Psoas muscle (tissue), 7 donors: ENCODE measurements at regions not wholly inside any gene's neighbourhood (a gene's known extent, or its start where the extent isn't known, plus 50 kb on each side); places are given as distances from the start of the nearest gene placed in this dataset.

Experiments used
- ATAC-seq, 4 donors: fragments of 200-7000 bp; cut with Tn5 transposase; one replicate each; pipeline ENCODE4 v1.9.1; 2020; ENCODE audit warnings: moderate library complexity in 3 of 4, mild to moderate bottlenecking in 2 of 4
- DNase-seq, 2 donors: peaks; one replicate each; pipeline ENCODE4 v3.0.0-alpha.2; 2020
- H3K27ac ChIP-seq: fragments of 200-600 bp; one replicate; pipeline ENCODE4 v1.8.0; 2022
- H3K27me3 ChIP-seq, 3 donors: fragments of 200-600 bp in 1 of 3; one replicate each; pipeline versions ENCODE4 v1.6.1 to v1.8.0; 2013 to 2022; ENCODE audit warnings: low read length in 2 of 3, mild to moderate bottlenecking in 2 of 3, moderate library complexity in 1 of 3; ENCODE audit not compliant: insufficient read depth in 3 of 3
- H3K36me3 ChIP-seq, 2 donors: fragments of 200-600 bp in 1 of 2; one replicate each; pipeline versions ENCODE4 v1.6.1 to v1.8.0; 2013 to 2022; ENCODE audit warnings: low read depth in 1 of 2, mild to moderate bottlenecking in 1 of 2, moderate library complexity in 1 of 2; ENCODE audit not compliant: insufficient read depth in 1 of 2
- H3K4me1 ChIP-seq: fragments of 200-600 bp; one replicate; pipeline ENCODE4 v1.8.0; 2022
- H3K4me3 ChIP-seq: fragments of 200-600 bp; one replicate; pipeline ENCODE4 v1.8.0; 2022; ENCODE audit warnings: mild to moderate bottlenecking
- H3K9me3 ChIP-seq: fragments of 200-600 bp; one replicate; pipeline ENCODE4 v1.8.0; 2022
- CTCF ChIP-seq: fragments of 200-600 bp; IDR thresholded peaks from one replicate; pipeline ENCODE4 v1.8.0; 2022; ENCODE audit warnings: antibody characterized with exemption
- WGBS, 3 donors: extraction: QIAGEN DNeasy Blood & Tissue Kit; methylation state at CpG; one replicate each; pipeline versions ENCODE4 v1.1.6 to v1.1.7; 2013; 5-methylcytosine and 5-hydroxymethylcytosine counted together
- intact Hi-C, 2 donors: fragments of 100-400 bp; cut with DNase I; formaldehyde crosslinking; loops; one replicate each; pipeline versions ENCODE4 v1.11.0 to v1.14.2; 2022
- donor health status: healthy with polysubstance abuse.
- donor health status: DM: no; HTN: no; CAD: no; lungs with moderate emphysema.
- donor health status: Bipolar disorder and iron deficiency.
- donor health status: healthy.
- donor health status: DM: yes; HTN: yes; CAD: no.
- donor health status: DM: no; HTN: no; CAD: no.
- donor health status: DM: yes; HTN: yes; CAD: no.

- H3K9me3 ChIP-seq = no peaks in the 10 kb centered on the region
- no peak for ATAC-seq
- no peak for DNase-seq
- peaks cover 34% of the 10 kb centered on the region for H3K4me1 ChIP-seq
- TF ChIP-seq CTCF = no peak
- H3K4me3 ChIP-seq = no peak overlapping the region
- no peaks in the 10 kb centered on the region for H3K36me3 ChIP-seq
- H3K27me3 ChIP-seq = no peaks in the 10 kb centered on the region
- intact Hi-C loops = no loop called here
- peak overlapping the region; percentile 66 for H3K27ac ChIP-seq
- WGBS, 3 donors = 77 to 84% (median 79%) methylated on average over 7 of the region's 7 CpGs
These were observed 398.2 kb upstream of the TPM1 start for GRCh38 chr15:62644216-62644888.

DNA sequence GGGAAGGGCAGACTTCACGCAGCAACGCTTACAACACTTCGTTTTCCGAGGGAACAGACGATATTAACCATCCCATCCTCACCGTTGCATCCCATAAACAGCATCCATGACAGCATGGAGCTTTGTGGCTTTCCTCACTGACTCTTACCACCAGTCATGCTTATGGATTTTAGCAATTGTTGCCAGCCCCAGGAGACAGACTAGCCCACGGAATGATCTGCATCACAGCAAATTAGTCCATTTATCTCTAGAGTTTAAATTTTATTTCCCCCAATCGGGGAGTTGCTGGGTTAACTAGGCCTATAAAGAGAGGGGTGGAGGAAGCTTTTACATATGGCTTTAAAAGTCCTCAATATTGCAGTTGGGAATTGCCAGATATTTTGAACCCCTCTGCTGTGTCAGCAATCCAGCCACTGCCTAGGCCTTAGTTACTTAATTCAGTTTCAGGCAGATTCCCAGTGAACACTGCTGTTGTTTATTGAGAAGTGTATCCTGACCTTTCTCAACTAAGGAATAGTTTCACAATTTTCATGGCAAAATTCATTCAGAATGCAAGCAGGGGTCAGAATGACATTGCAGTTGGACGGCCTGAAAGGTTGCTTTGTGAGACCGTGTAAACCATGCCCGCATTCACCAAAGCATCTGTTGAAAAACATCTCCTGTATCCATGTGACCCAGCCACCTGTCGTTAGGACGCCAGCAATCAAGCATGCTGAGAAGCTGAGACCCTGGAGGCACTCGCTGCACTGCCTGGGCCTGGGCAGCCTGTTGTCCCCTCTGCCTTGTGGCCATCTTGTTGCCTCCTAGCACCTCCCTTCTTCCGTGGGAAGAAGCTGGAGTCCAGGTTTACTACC, 397.4 kb upstream of the TPM1 start:
- peak overlapping the region; percentile 66 for H3K27ac ChIP-seq

GRCh38 chr15:62647202-62647842, 395.2 kb upstream of the TPM1 start:
- Histone ChIP-seq H3K36me3 (peaks cover 0 to 7% of the 10 kb centered on the region in 2 donors), H3K27ac (peak overlapping the region; percentile 72), H3K9me3 (no peaks in the 10 kb centered on the region), H3K4me3 (peak overlapping the region; percentile 41), H3K4me1 (peaks cover 24% of the 10 kb centered on the region), H3K27me3 (no peaks in the 10 kb centered on the region)
- TF ChIP-seq CTCF = no peak
- 38 to 51% (median 39%) methylated on average over 12 of the region's 12 CpGs for WGBS, 3 donors
- DNase-seq (peak; percentile 62 to 78), ATAC-seq (peak; percentile 85 to 91 (median 89))
- intact Hi-C loops = loop anchor here in 1 of 2 donors (5.0 kb wide), 2 partner anchors 175 to 190 kb away; no protein-coding TSS in a partner anchor

More for the DNA sequence above, 397.4 kb upstream of the TPM1 start:
- DNase-seq (no peak), ATAC-seq (peak; percentile 29 to 66 (median 38))
- no peak for TF ChIP-seq CTCF
- Histone ChIP-seq H3K27me3 (no peaks in the 10 kb centered on the region), H3K4me3 (no peak overlapping the region), H3K9me3 (no peaks in the 10 kb centered on the region), H3K36me3 (no peaks in the 10 kb centered on the region), H3K4me1 (peaks cover 32% of the 10 kb centered on the region)
- intact Hi-C loops = loop anchor here in 1 of 2 donors (5.0 kb wide), 2 partner anchors 173 to 188 kb away; no protein-coding TSS in a partner anchor
- WGBS, 3 donors = 48 to 55% (median 49%) methylated on average over 15 of the region's 15 CpGs

DNA sequence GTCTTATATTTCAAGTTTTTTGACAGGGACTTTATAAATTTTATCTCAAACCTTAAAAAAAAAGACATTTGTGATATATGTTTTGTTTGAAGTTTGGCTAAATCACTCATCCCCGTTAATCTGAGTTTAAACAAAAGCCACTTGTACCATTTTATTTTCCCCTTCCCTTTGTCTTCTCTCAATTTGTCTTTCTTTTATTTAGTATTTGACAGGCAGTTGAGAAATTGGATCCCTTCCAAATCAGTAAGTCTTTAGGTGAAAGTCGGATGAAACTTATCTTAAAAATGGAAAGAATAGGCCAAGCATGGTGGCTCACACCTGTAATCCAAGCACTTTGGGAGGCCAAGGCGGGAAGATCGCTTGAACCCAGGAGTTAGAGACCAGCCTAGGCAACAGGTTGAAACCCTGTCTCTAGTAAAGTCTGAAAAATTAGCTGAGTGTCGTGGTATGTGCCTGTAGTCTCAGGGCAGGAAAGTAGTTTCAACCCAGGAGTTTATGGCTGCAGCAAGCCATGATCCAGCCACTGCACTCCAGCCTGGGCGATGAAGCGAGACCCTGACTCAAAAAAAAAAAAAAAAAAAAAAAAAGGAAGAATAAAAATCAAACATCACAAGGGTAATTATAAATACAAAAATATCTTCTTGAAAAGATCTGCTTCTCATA, 394.6 kb upstream of the TPM1 start:
- peaks cover 0 to 14% of the 10 kb centered on the region in 2 donors for H3K36me3 ChIP-seq

More for the DNA sequence above, 394.6 kb upstream of the TPM1 start:
- TF ChIP-seq CTCF = no peak
- Histone ChIP-seq H3K27ac (peak overlapping the region; percentile 72), H3K27me3 (no peaks in the 10 kb centered on the region), H3K4me3 (peak overlapping the region; percentile 41), H3K9me3 (no peaks in the 10 kb centered on the region), H3K4me1 (peaks cover 23% of the 10 kb centered on the region)
- DNase-seq = no peak
- WGBS, 3 donors = 78 to 89% (median 83%) methylated on average over 7 of the region's 7 CpGs
- ATAC-seq = no peak
- intact Hi-C loops = loop anchor here in 1 of 2 donors (2.0 to 5.0 kb wide), 3 partner anchors 176 to 257 kb away; partner anchors contain the start of gene TLN2
